ENCODE measurements at regions not wholly inside any gene's neighbourhood (a gene's known extent, or its start where the extent isn't known, plus 50 kb on each side); places are given as distances from the start of the nearest gene placed in this dataset.

DNA sequence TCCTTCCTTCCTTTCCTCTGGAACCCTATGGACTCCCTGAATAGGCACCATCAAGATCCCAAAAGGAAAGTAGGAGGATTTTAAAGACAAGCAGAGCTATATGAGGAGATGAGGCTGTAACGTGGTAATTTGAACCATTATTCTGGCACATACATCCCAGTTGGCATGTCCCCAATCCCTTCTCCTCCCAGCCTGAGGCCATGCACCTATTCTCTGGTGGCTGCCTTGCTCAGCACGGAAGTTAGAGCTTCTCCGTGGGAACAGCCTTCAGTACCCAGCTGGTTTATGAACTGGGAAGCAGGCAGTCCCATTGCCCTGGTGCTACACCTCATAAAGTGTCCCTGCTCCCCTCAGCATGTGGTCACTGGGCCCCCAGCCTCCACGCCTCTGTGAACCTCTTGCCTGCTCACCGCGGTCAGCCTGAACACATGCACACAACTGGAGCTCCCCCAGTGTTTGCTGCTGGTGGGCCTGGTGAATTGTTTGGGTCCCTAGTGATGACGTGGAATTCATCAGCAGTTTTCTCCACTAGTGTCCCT is 139.9 kb upstream of the PLET1 start:
- no peak overlapping the region for H3K4me3 ChIP-seq
- no peaks in the 10 kb centered on the region for H3K27me3 ChIP-seq
- H3K36me3 ChIP-seq (ENCODE audit: low read depth, missing control alignments): no peaks in the 10 kb centered on the region
- H3K9me3 ChIP-seq: no peaks in the 10 kb centered on the region
- TF ChIP-seq CTCF (IDR thresholded peaks at IDR 0.05) (no peak), POLR2A (IDR thresholded peaks at IDR 0.05) (no peak)
- H3K4me1 ChIP-seq: no peaks in the 10 kb centered on the region
- no peak overlapping the region for H3K27ac ChIP-seq
- DNase-seq: no peak
- intact Hi-C loops (cut with DNase I; ENCODE audit: low total_unique reads): no loop called here
- 77 to 83% methylated on average over 7 of the region's 7 CpGs for WGBS, 2 donors

GRCh38 chr11:112401036-112401769 is 140.5 kb upstream of the PLET1 start:
- H3K27me3 ChIP-seq: no peaks in the 10 kb centered on the region
- H3K27ac ChIP-seq: no peak overlapping the region
- no peaks in the 10 kb centered on the region for H3K36me3 ChIP-seq (ENCODE audit: low read depth, missing control alignments)
- DNase-seq: no peak
- no peaks in the 10 kb centered on the region for H3K9me3 ChIP-seq
- TF ChIP-seq CTCF (IDR thresholded peaks at IDR 0.05) (no peak), POLR2A (IDR thresholded peaks at IDR 0.05) (no peak)
- H3K4me3 ChIP-seq: no peak overlapping the region
- intact Hi-C loops (cut with DNase I; ENCODE audit: low total_unique reads): no loop called here
- 87% methylated on average over 7 of the region's 7 CpGs for WGBS, 2 donors
- no peaks in the 10 kb centered on the region for H3K4me1 ChIP-seq

DNA sequence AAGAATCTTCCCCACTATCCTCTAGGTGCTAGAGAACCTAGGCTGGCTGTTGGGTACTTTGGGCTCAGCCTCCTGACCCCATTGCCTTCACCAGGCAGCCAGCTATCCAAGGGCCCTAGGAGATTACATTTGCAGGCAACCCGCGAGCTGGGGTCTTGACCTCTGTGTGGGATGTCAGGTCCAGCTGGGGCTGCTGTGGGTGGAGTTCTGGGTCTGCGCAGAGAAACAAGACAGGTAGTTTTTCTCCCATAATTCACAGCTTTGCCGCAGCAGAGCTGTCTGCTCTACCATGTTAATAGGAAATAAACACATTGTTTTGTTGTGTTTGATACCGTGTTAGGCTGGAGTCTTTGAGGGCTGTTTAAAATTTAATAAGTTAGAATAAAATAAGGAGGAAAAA is 142.8 kb upstream of the PLET1 start:
- Histone ChIP-seq H3K27ac (no peak overlapping the region), H3K4me3 (no peak overlapping the region), H3K27me3 (no peaks in the 10 kb centered on the region), H3K36me3 (ENCODE audit: low read depth, missing control alignments) (no peaks in the 10 kb centered on the region), H3K9me3 (no peaks in the 10 kb centered on the region), H3K4me1 (no peaks in the 10 kb centered on the region)
- intact Hi-C loops (cut with DNase I; ENCODE audit: low total_unique reads): no loop called here
- WGBS, 2 donors: 57 to 78% methylated on average over 4 to 5 of the region's 5 CpGs
- no peak for DNase-seq
- TF ChIP-seq POLR2A (IDR thresholded peaks at IDR 0.05) (no peak), CTCF (IDR thresholded peaks at IDR 0.05) (no peak)

DNA sequence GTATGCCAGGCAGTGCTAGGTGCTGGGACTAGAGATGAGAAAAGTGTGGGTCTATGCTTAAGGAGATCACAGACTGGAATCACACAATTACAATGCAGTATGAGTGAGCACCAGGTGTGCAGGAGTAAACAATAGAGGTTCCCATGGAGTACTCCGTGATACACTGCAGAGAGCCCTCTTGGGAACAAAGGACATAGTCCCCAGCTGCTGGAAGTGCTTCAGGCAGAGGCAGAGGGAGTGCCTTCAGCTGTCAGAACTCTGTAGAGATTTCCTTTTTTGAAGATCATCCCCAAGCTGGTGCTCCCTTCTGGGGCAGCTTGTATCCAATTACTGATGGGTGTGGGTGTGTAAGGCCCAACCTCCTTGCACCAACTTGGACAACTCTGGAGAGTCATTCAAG is 143.5 kb upstream of the PLET1 start:
- intact Hi-C loops (cut with DNase I; ENCODE audit: low total_unique reads): no loop called here
- Histone ChIP-seq H3K9me3 (no peaks in the 10 kb centered on the region), H3K27me3 (no peaks in the 10 kb centered on the region), H3K4me1 (no peaks in the 10 kb centered on the region), H3K4me3 (no peak overlapping the region), H3K27ac (no peak overlapping the region), H3K36me3 (ENCODE audit: low read depth, missing control alignments) (no peaks in the 10 kb centered on the region)
- DNase-seq: no peak
- no peak for TF ChIP-seq POLR2A (IDR thresholded peaks at IDR 0.05)
- no peak for TF ChIP-seq CTCF (IDR thresholded peaks at IDR 0.05)
- WGBS, 2 donors: 75 to 90% methylated on average over 1 of the region's 1 CpG

GRCh38 chr11:112408517-112408916 is 147.9 kb upstream of the PLET1 start:
- TF ChIP-seq POLR2A (IDR thresholded peaks at IDR 0.05) (no peak), CTCF (IDR thresholded peaks at IDR 0.05) (no peak)
- intact Hi-C loops (cut with DNase I; ENCODE audit: low total_unique reads): no loop called here
- H3K36me3 ChIP-seq (ENCODE audit: low read depth, missing control alignments): no peaks in the 10 kb centered on the region
- WGBS, 2 donors: 49 to 56% methylated on average over 7 of the region's 7 CpGs
- no peaks in the 10 kb centered on the region for H3K9me3 ChIP-seq
- H3K4me3 ChIP-seq: no peak overlapping the region
- no peaks in the 10 kb centered on the region for H3K27me3 ChIP-seq
- no peak for DNase-seq
- H3K4me1 ChIP-seq: no peaks in the 10 kb centered on the region
- no peak overlapping the region for H3K27ac ChIP-seq

Measured in testis (tissue), 2 donors.